HFFc6 (cell line): ENCODE measurements at regions not wholly inside any gene's neighbourhood (a gene's known extent, or its start where the extent isn't known, plus 50 kb on each side); places are given as distances from the start of the nearest gene placed in this dataset.
A peak's percentile ranks its signal among the peaks of the same experiment; 100 is the strongest.

Experiments used
- DNase-seq: peaks from one replicate; pipeline ENCODE4 v3.0.0-alpha.2; 2018
- H3K27ac Mint-ChIP-seq: 2 replicates; pipeline ENCODE4 v1.8.0; 2020; ENCODE audit warnings: mild to moderate bottlenecking, mixed read lengths
- H3K27me3 Mint-ChIP-seq: 2 replicates; pipeline ENCODE4 v1.8.0; 2021; ENCODE audit warnings: mild to moderate bottlenecking, moderate library complexity, mixed read lengths; ENCODE audit not compliant: insufficient read depth
- H3K36me3 Mint-ChIP-seq: 2 replicates; pipeline ENCODE4 v1.8.0; 2021; ENCODE audit warnings: low read depth, mixed read lengths
- H3K4me1 Mint-ChIP-seq: 2 replicates; pipeline ENCODE4 v1.8.0; 2020; ENCODE audit warnings: low read depth, mixed read lengths
- H3K4me3 Mint-ChIP-seq: 2 replicates; pipeline ENCODE4 v1.8.0; 2020; ENCODE audit warnings: mild to moderate bottlenecking, moderate library complexity, mixed read lengths
- H3K9me3 Mint-ChIP-seq: 2 replicates; pipeline ENCODE4 v1.8.0; 2020; ENCODE audit warnings: mild to moderate bottlenecking, mixed read lengths
- CTCF ChIP-seq: fragments of 200-600 bp; sonication (generic); IDR thresholded peaks from 2 replicates; pipeline ENCODE4 v1.5.0; 2021; ENCODE audit warnings: antibody characterized with exemption, mild to moderate bottlenecking

DNA sequence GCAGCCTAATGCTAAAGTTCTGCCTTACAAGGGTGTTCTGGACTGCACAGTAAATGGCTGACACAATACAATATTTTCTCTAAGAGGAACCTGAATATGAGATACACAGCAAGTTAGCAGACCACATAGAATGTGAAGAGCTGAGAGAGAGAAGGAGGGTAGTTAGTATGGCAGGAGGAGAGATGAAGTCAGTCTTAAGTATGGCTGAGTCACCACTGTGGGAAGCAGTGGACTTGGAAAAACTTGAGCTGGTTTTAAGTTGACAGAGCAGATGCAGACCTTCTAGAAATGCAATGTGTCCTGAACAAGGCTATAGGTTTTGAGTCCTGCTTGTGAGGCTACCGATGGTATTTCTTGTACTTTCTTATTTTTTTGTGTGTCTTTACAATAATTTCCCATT is 172.5 kb downstream of the SH2D1A start:
- DNase-seq = peak; percentile 39
- no peak for TF ChIP-seq CTCF
- Mint-ChIP-seq H3K36me3 (no peaks in the 10 kb centered on the region), H3K4me1 (peaks cover 7% of the 10 kb centered on the region; the same call in 1 of the 2 replicates), H3K27ac (no peak overlapping the region; the same call in 1 of the 2 replicates), H3K4me3 (no peak overlapping the region), H3K9me3 (no peaks in the 10 kb centered on the region), H3K27me3 (peaks cover 1% of the 10 kb centered on the region; the same call in 1 of the 2 replicates)

- Mint-ChIP-seq H3K4me3 (no peak overlapping the region), H3K4me1 (no peaks in the 10 kb centered on the region), H3K9me3 (no peaks in the 10 kb centered on the region), H3K27ac (no peak overlapping the region), H3K27me3 (no peaks in the 10 kb centered on the region; the same call in 1 of the 2 replicates), H3K36me3 (no peaks in the 10 kb centered on the region)
- TF ChIP-seq CTCF = no peak
- no peak for DNase-seq
Observed at GRCh38 chrX:124524852-124525251, 178.5 kb downstream of the SH2D1A start.

DNA sequence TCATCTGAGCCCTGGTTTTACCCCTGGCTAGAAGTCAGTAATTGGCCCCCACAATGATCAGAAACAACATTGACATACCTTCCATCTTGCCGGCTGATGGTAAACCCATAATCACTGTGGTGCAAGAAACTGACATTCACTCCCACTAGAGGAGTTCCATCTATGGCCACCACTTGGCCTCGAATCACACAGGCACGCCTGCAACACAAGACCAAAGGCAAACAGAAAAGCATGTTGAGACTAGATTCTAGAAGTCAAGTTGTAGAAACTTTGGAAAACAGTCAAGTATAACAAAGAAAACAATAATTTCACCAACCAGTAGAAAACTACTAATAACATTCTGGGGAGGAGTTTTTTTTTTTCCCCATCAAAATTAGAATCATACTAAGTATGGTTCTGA is 183.4 kb downstream of the SH2D1A start:
- no peaks in the 10 kb centered on the region for H3K4me1 Mint-ChIP-seq
- H3K9me3 Mint-ChIP-seq = no peaks in the 10 kb centered on the region
- H3K36me3 Mint-ChIP-seq = no peaks in the 10 kb centered on the region

DNA sequence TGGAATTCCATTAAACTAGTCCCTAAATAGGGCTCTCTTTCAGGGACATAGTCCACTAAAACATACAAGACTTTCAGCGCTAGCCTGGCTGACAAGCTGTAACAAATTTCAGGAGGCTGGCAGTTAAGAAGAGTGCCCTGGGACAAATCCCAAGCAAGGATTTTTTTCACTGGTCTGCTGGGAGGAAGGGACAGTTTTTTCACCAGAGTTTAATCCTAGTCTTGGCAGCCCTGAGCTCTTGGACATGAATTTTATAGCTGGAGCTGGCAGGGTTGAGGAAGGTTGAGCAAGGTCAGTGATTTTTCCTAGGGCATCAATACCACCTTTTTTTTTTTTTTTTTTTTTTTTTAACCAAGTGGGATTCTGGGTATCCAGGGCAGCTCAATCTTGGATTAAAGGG is 184.4 kb downstream of the SH2D1A start:
- no peak for DNase-seq
- Mint-ChIP-seq H3K36me3 (no peaks in the 10 kb centered on the region), H3K4me3 (no peak overlapping the region), H3K27ac (no peak overlapping the region), H3K4me1 (no peaks in the 10 kb centered on the region), H3K27me3 (peaks cover 4% of the 10 kb centered on the region), H3K9me3 (no peaks in the 10 kb centered on the region)
- no peak for TF ChIP-seq CTCF

More for the DNA sequence above, 183.4 kb downstream of the SH2D1A start:
- no peak for TF ChIP-seq CTCF
- H3K4me3 Mint-ChIP-seq = no peak overlapping the region
- no peak for DNase-seq
- H3K27ac Mint-ChIP-seq = no peak overlapping the region
- peaks cover 4% of the 10 kb centered on the region for H3K27me3 Mint-ChIP-seq

DNA sequence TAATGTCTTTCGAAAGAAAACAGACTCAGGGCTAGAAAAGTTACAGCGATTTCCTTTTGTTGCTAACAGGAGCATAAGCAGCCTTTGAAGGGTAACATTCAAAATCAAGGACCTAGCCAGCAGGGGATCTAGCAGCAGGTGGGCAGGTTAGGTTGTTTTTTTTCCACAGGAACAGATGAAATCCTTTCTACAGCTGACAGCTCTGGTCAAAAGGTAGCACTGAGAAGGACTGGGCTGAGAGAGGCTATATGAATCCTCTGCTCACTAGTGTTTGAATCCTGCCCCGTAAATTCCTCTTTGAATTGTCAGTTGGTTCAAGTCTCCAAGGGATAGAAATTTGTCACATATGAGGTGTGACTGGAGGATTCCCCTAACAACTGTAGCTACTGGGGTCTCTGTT is 188.2 kb downstream of the SH2D1A start:
- peaks cover 6% of the 10 kb centered on the region for H3K27me3 Mint-ChIP-seq
- TF ChIP-seq CTCF = no peak
- H3K4me3 Mint-ChIP-seq = no peak overlapping the region
- no peaks in the 10 kb centered on the region for H3K36me3 Mint-ChIP-seq
- no peak for DNase-seq
- no peak overlapping the region for H3K27ac Mint-ChIP-seq
- H3K9me3 Mint-ChIP-seq = no peaks in the 10 kb centered on the region
- H3K4me1 Mint-ChIP-seq = no peaks in the 10 kb centered on the region

- H3K4me3 Mint-ChIP-seq = no peak overlapping the region
- peaks cover 2% of the 10 kb centered on the region; the same call in 1 of the 2 replicates for H3K27me3 Mint-ChIP-seq
- H3K4me1 Mint-ChIP-seq = no peaks in the 10 kb centered on the region
- H3K27ac Mint-ChIP-seq = no peak overlapping the region
- no peak for TF ChIP-seq CTCF
- DNase-seq = no peak
- no peaks in the 10 kb centered on the region for H3K36me3 Mint-ChIP-seq
- H3K9me3 Mint-ChIP-seq = no peaks in the 10 kb centered on the region
Observed at GRCh38 chrX:124540474-124540873, 194.1 kb downstream of the SH2D1A start.
